ENCODE measurements at regions not wholly inside any gene's neighbourhood (a gene's known extent, or its start where the extent isn't known, plus 50 kb on each side); places are given as distances from the start of the nearest gene placed in this dataset.
"Not testable (repeated sequence)": the region's sequence is repeated elsewhere in the genome, so short reads cannot be mapped to it uniquely, and the experiment has no call there.

GRCh38 chr21:17257784-17258183 is 255.1 kb upstream of the CXADR start:
- no peak for DNase-seq

- no peak for DNase-seq
Measured at GRCh38 chr21:17264182-17264581, 248.7 kb upstream of the CXADR start.

- no peak for DNase-seq
Measured at GRCh38 chr21:17269760-17270159, 243.1 kb upstream of the CXADR start.

GRCh38 chr21:17270229-17270628 is 242.6 kb upstream of the CXADR start:
- no peak for DNase-seq

- DNase-seq, result no peak
Measured at GRCh38 chr21:17279663-17280062, 233.2 kb upstream of the CXADR start.

- not testable (repeated sequence) for DNase-seq
Measured at GRCh38 chr21:17293016-17293562, 219.8 kb upstream of the CXADR start.

- no peak for DNase-seq
Measured at GRCh38 chr21:17295997-17296396, 216.8 kb upstream of the CXADR start.

GRCh38 chr21:17299576-17299975 is 213.3 kb upstream of the CXADR start:
- DNase-seq, result not testable (repeated sequence)

GRCh38 chr21:17327715-17328114 is 185.1 kb upstream of the CXADR start:
- DNase-seq, result not testable (repeated sequence)

GRCh38 chr21:17334484-17334883 is 178.4 kb upstream of the CXADR start:
- DNase-seq, result no peak

GRCh38 chr21:17340081-17340480 is 172.8 kb upstream of the CXADR start:
- no peak for DNase-seq

GRCh38 chr21:17343055-17343454 is 169.8 kb upstream of the CXADR start:
- DNase-seq, result no peak

- DNase-seq, result no peak
Measured at GRCh38 chr21:17348357-17348756, 164.5 kb upstream of the CXADR start.

GRCh38 chr21:17348849-17349248 is 164.0 kb upstream of the CXADR start:
- DNase-seq, result no peak

GRCh38 chr21:17351766-17352165 is 161.1 kb upstream of the CXADR start:
- no peak for DNase-seq

GRCh38 chr21:17352996-17353655 is 159.7 kb upstream of the CXADR start:
- no peak for DNase-seq

- no peak for DNase-seq
Measured at GRCh38 chr21:17359781-17360180, 153.1 kb upstream of the CXADR start.

GRCh38 chr21:17368748-17369363 is 144.0 kb upstream of the CXADR start:
- no peak for DNase-seq

- no peak for DNase-seq
Measured at GRCh38 chr21:17370263-17370662, 142.6 kb upstream of the CXADR start.

- no peak for DNase-seq
Measured at GRCh38 chr21:17370916-17371315, 141.9 kb upstream of the CXADR start.

- DNase-seq, result no peak
Measured at GRCh38 chr21:17371450-17371849, 141.4 kb upstream of the CXADR start.

- DNase-seq, result no peak
Measured at GRCh38 chr21:17372200-17372599, 140.6 kb upstream of the CXADR start.

GRCh38 chr21:17386498-17386897 is 126.3 kb upstream of the CXADR start:
- no peak for DNase-seq

- DNase-seq, result peak; percentile 59
Measured at GRCh38 chr21:17387030-17387617, 125.7 kb upstream of the CXADR start.
